SK-N-SH (cell line): ENCODE measurements at regions not wholly inside any gene's neighbourhood (a gene's known extent, or its start where the extent isn't known, plus 50 kb on each side); places are given as distances from the start of the nearest gene placed in this dataset.

Experiments
- CTCF ChIA-PET: fragments of 300-600, 350-600 bp; formaldehyde crosslinking; extraction: SDS; loops from one replicate; lab custom pipeline; 2021; lab: Yijun Ruan, JAX
- POLR2A ChIA-PET: fragments of 350-600 bp; sonication (Branson Sonifier 250); formaldehyde crosslinking; extraction: SDS; loops from one replicate; lab custom pipeline; 2020; ENCODE audit warnings: antibody characterized with exemption, inconsistent platforms; lab: Yijun Ruan, JAX
- DNase-seq: peaks from one replicate; pipeline ENCODE4 v3.0.0; 2012
- H2AFZ ChIP-seq: fragments of 200-600 bp; sonication (generic); 2 replicates; pipeline ENCODE4 v1.8.1; 2016; ENCODE audit warnings: antibody characterized with exemption, mild to moderate bottlenecking, low read depth
- H3F3A ChIP-seq: fragments of 200-600 bp; sonication (generic); replicated peaks from 2 replicates; pipeline ENCODE3; 2016; ENCODE audit warnings: antibody characterized with exemption, mild to moderate bottlenecking; ENCODE audit not compliant: insufficient read depth
- H3K27ac ChIP-seq, 2 experiments: fragments of 200-500 bp in 1 of 2; fragments of 200-600 bp in 1 of 2; sonication (Bioruptor generic) in 1 of 2; sonication (generic), shearing (Covaris generic) in 1 of 2; 2 replicates each; pipeline versions ENCODE4 v1.5.1 to v1.6.1; 2014 to 2016; ENCODE audit warnings: low read depth in 2 of 2, inconsistent platforms in 1 of 2, low read length in 1 of 2, mild to moderate bottlenecking in 1 of 2, mixed read lengths in 1 of 2
- H3K27me3 ChIP-seq: fragments of 200-600 bp; sonication (generic), shearing (Covaris generic); 2 replicates; pipeline ENCODE4 v1.6.1; 2016; ENCODE audit warnings: mixed run types; ENCODE audit not compliant: insufficient read depth
- H3K36me3 ChIP-seq, 2 experiments: fragments of 200-500 bp in 1 of 2; fragments of 200-600 bp in 1 of 2; sonication (Bioruptor generic) in 1 of 2; sonication (generic) in 1 of 2; replicated peaks in 1 of 2; 2 replicates each; pipeline versions ENCODE3 to v1.5.1; 2014 to 2016; ENCODE audit warnings: low read length in 1 of 2, mild to moderate bottlenecking in 1 of 2; ENCODE audit not compliant: insufficient read depth in 2 of 2, control insufficient read depth in 1 of 2
- H3K4me1 ChIP-seq, 2 experiments: fragments of 200-500 bp in 1 of 2; fragments of 200-600 bp in 1 of 2; sonication (Bioruptor generic) in 1 of 2; sonication (generic), shearing (Covaris generic) in 1 of 2; 2 replicates each; pipeline versions ENCODE4 v1.5.1 to v1.6.1; 2014 to 2016; ENCODE audit warnings: low read depth in 1 of 2, low read length in 1 of 2, mixed run types in 1 of 2; ENCODE audit not compliant: insufficient read depth in 2 of 2, control insufficient read depth in 1 of 2
- H3K4me2 ChIP-seq: fragments of 200-600 bp; sonication (generic), shearing (Covaris generic); 2 replicates; pipeline ENCODE4 v1.6.1; 2017; ENCODE audit warnings: mixed run types
- H3K4me3 ChIP-seq, 2 experiments: fragments of 200-500 bp in 1 of 2; fragments of 200-600 bp in 1 of 2; sonication (Bioruptor generic) in 1 of 2; sonication (generic), shearing (Covaris generic) in 1 of 2; 2 replicates each; pipeline versions ENCODE4 v1.5.1 to v1.8.1; 2014 to 2016; ENCODE audit warnings: low read depth in 2 of 2, inconsistent platforms in 1 of 2, low read length in 1 of 2, mild to moderate bottlenecking in 1 of 2, mixed read lengths in 1 of 2, moderate library complexity in 1 of 2
- H3K79me2 ChIP-seq: fragments of 200-600 bp; sonication (generic); 2 replicates; pipeline ENCODE4 v1.8.1; 2017; ENCODE audit warnings: mild to moderate bottlenecking; ENCODE audit not compliant: insufficient read depth
- H3K9ac ChIP-seq: fragments of 200-600 bp; sonication (generic); 2 replicates; pipeline ENCODE4 v1.6.1; 2017; ENCODE audit warnings: mixed run types
- H3K9me2 ChIP-seq: fragments of 200-600 bp; sonication (generic); 2 replicates; pipeline ENCODE4 v1.6.1; 2017; ENCODE audit warnings: mixed run types
- H3K9me3 ChIP-seq: fragments of 200-600 bp; sonication (generic); 2 replicates; pipeline ENCODE4 v1.6.1; 2017; ENCODE audit warnings: mixed run types, mild to moderate bottlenecking, moderate library complexity
- H4K20me1 ChIP-seq: fragments of 200-600 bp; sonication (generic); 2 replicates; pipeline ENCODE4 v1.6.1; 2017; ENCODE audit warnings: mild to moderate bottlenecking, mixed run types; ENCODE audit not compliant: insufficient read depth
- CHD2 ChIP-seq: fragments of 150-350 bp; IDR thresholded peaks from 2 replicates; pipeline ENCODE4 v1.6.1; 2018; ENCODE audit warnings: low read length; ENCODE audit not compliant: partially characterized antibody
- EZH2phosphoT487 ChIP-seq: fragments of 200-600 bp; sonication (generic); IDR thresholded peaks from 2 replicates; pipeline ENCODE4 v1.6.1; 2017; ENCODE audit warnings: low read depth, mixed run types, mild to moderate bottlenecking, antibody characterized with exemption, moderate library complexity, borderline replicate concordance
- FOSL2 ChIP-seq: IDR thresholded peaks from 2 replicates; pipeline ENCODE4 v1.4.0; 2012; ENCODE audit warnings: low read depth, mild to moderate bottlenecking, moderate library complexity, borderline replicate concordance
- FOXM1 ChIP-seq: IDR thresholded peaks from 2 replicates; pipeline ENCODE4 v1.4.0; 2012; ENCODE audit warnings: low read depth, mild to moderate bottlenecking
- IRF3 ChIP-seq: fragments of 150-350 bp; IDR thresholded peaks from 2 replicates; pipeline ENCODE4 v1.6.1; 2016; ENCODE audit warnings: mild to moderate bottlenecking, low read depth, low read length
- MAX ChIP-seq: IDR thresholded peaks from 2 replicates; pipeline ENCODE4 v1.4.0; 2012; ENCODE audit warnings: low read depth
- RCOR1 ChIP-seq: fragments of 150-350 bp; IDR thresholded peaks from 2 replicates; pipeline ENCODE4 v1.6.1; 2017; ENCODE audit warnings: antibody characterized with exemption, low read length
- USF1 ChIP-seq: IDR thresholded peaks from 2 replicates; pipeline ENCODE4 v1.4.0; 2012; ENCODE audit warnings: low read depth, borderline replicate concordance
- ZBTB33 ChIP-seq: IDR thresholded peaks from 2 replicates; pipeline ENCODE4 v1.4.0; 2012; ENCODE audit warnings: low read depth, borderline replicate concordance
- WGBS: methylation state at CpG from one replicate; pipeline ENCODE4 v1.1.6; 2017; ENCODE audit warnings: low lambda C conversion rate; 5-methylcytosine and 5-hydroxymethylcytosine counted together

- no peak for DNase-seq
- no peak overlapping the region for H2AFZ ChIP-seq
- H3K4me1 ChIP-seq = no peaks in the 10 kb centered on the region
- H3K36me3 ChIP-seq = no peaks in the 10 kb centered on the region
- H3K79me2 ChIP-seq = no peaks in the 10 kb centered on the region
- H3K4me2 ChIP-seq = no peak overlapping the region
- H3K4me3 ChIP-seq = no peak overlapping the region
- no peaks in the 10 kb centered on the region for H3K9me2 ChIP-seq
- no peaks in the 10 kb centered on the region for H3K9me3 ChIP-seq
- POLR2A ChIA-PET = interaction anchor here (0.8 kb wide), 1 partner anchor 10 kb away, joined by 3 read pairs; no protein-coding TSS in a partner anchor
- no peaks in the 10 kb centered on the region for H4K20me1 ChIP-seq
- no peak for TF ChIP-seq FOSL2
- no peak for TF ChIP-seq USF1
- TF ChIP-seq MAX = no peak
- no peak for TF ChIP-seq CHD2
- no peak for TF ChIP-seq IRF3
- TF ChIP-seq ZBTB33 = no peak
- no peak for TF ChIP-seq RCOR1
- no peak for TF ChIP-seq EZH2phosphoT487
- TF ChIP-seq FOXM1 = no peak
- 39% methylated on average over 7 of the region's 7 CpGs for WGBS
- H3K9ac ChIP-seq = no peak overlapping the region
- no peaks in the 10 kb centered on the region for H3F3A ChIP-seq
- no peak overlapping the region for H3K27ac ChIP-seq
- CTCF ChIA-PET = no interaction called here
- no peaks in the 10 kb centered on the region for H3K27me3 ChIP-seq
Measured at GRCh38 chr3:120855665-120856437, 52.2 kb upstream of the STXBP5L start.
